A673 (cell line): ENCODE measurements at regions not wholly inside any gene's neighbourhood (a gene's known extent, or its start where the extent isn't known, plus 50 kb on each side); places are given as distances from the start of the nearest gene placed in this dataset.

Experiments
- BruUV-seq: library from RNA; stranded (reverse); fragments of 400-500 nt; replicated peaks from 2 replicates; lab custom pipeline; 2021; lab: Mats Ljungman, UMichigan
- CTCF ChIA-PET: fragments of 300-600 bp; sonication (Branson Sonifier 250); formaldehyde crosslinking; loops from one replicate; lab custom pipeline; 2022; ENCODE audit warnings: antibody characterized with exemption; lab: Charles Lee
- POLR2A ChIA-PET: fragments of 300-600 bp; sonication (Branson Sonifier 250); formaldehyde crosslinking; loops from one replicate; lab custom pipeline; 2022; ENCODE audit warnings: antibody characterized with exemption; ENCODE audit not compliant: low non-redundant PET; lab: Charles Lee
- DNase-seq: peaks from one replicate; pipeline ENCODE4 v3.0.0-alpha.2; 2015; ENCODE audit warnings: low spot score
- H3K27ac ChIP-seq: fragments of 200-600 bp; sonication (generic); 2 replicates; pipeline ENCODE4 v1.5.1; 2016; ENCODE audit warnings: mixed run types, low read depth, mild to moderate bottlenecking, mixed read lengths, antibody characterized with exemption, low read length; ENCODE audit not compliant: poor library complexity, severe bottlenecking
- H3K27me3 ChIP-seq: fragments of 200-600 bp; sonication (generic); replicated peaks from 2 replicates; pipeline ENCODE4 v1.6.1; 2017; ENCODE audit warnings: mixed run types, low read depth, mild to moderate bottlenecking, mixed read lengths, antibody characterized with exemption, low read length; ENCODE audit not compliant: insufficient read depth, poor library complexity
- H3K36me3 ChIP-seq: fragments of 200-600 bp; sonication (generic); 2 replicates; pipeline ENCODE4 v1.6.1; 2016; ENCODE audit warnings: mixed run types, mild to moderate bottlenecking, mixed read lengths, antibody characterized with exemption, low read length; ENCODE audit not compliant: insufficient read depth, poor library complexity, severe bottlenecking
- H3K4me1 ChIP-seq: fragments of 200-600 bp; sonication (generic); 2 replicates; pipeline ENCODE4 v1.6.1; 2017; ENCODE audit warnings: mixed run types, mild to moderate bottlenecking, mixed read lengths, antibody characterized with exemption, low read length; ENCODE audit not compliant: insufficient read depth, poor library complexity, severe bottlenecking
- H3K4me3 ChIP-seq: fragments of 200-600 bp; sonication (generic); 2 replicates; pipeline ENCODE4 v1.5.1; 2016; ENCODE audit warnings: low read depth, mixed run types, mild to moderate bottlenecking, mixed read lengths, low read length; ENCODE audit not compliant: poor library complexity, severe bottlenecking
- H3K9me3 ChIP-seq: fragments of 200-600 bp; sonication (generic); 2 replicates; pipeline ENCODE4 v1.6.1; 2016; ENCODE audit warnings: mixed run types, low read depth, mild to moderate bottlenecking, mixed read lengths, antibody characterized with exemption, low read length; ENCODE audit not compliant: poor library complexity, severe bottlenecking
- CTCF ChIP-seq: fragments of 300-800, 200-600 bp; sonication (generic); conservative IDR thresholded peaks from 2 replicates; pipeline ENCODE4 v1.5.1; 2017; ENCODE audit warnings: low read depth, mild to moderate bottlenecking, antibody characterized with exemption, low read length, moderate library complexity, mixed read lengths
- EZH2 ChIP-seq: fragments of 200-600 bp; sonication (generic); IDR thresholded peaks from 2 replicates; pipeline ENCODE4 v1.6.1; 2017; ENCODE audit warnings: borderline replicate concordance, low read depth, mild to moderate bottlenecking, mixed read lengths, antibody characterized with exemption, low read length; ENCODE audit not compliant: poor library complexity, severe bottlenecking
- intact Hi-C: fragments of 100-400 bp; cut with micrococcal nuclease; formaldehyde crosslinking; loops from one replicate; pipeline ENCODE4 v1.10.0; 2022; ENCODE audit not compliant: unreplicated experiment

DNA sequence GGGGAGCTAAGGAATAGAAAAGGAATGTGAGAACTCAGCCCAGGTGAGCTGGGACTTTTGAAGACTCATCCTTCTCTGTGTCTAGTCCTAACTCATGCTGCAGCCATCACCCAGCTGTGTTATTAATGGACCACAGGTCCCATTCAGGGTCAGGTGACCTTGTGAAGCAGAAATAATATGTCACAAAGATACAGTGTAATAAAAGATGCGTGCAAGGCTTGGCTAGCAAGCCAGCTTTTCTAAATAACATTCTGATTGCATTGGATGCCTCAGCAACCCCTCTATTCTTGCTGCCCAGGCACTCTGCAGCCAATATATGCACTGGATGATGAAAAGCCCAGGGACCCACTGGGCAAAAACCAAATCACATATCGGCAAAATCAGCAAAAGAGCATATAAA, 393.1 kb upstream of the PIK3C3 start:
- ChIA-PET POLR2A (no interaction called here), CTCF (no interaction called here)
- Histone ChIP-seq H3K36me3 (no peaks in the 10 kb centered on the region), H3K27me3 (no peaks in the 10 kb centered on the region), H3K4me3 (no peak overlapping the region), H3K9me3 (no peaks in the 10 kb centered on the region), H3K27ac (no peak overlapping the region), H3K4me1 (no peaks in the 10 kb centered on the region)
- DNase-seq: no peak
- TF ChIP-seq EZH2 (no peak), CTCF (no peak)
- intact Hi-C loops: no loop called here
- no TSS peak for BruUV-seq

- no peak for DNase-seq
- BruUV-seq: no TSS peak
- TF ChIP-seq EZH2: no peak
- Histone ChIP-seq H3K27ac (no peak overlapping the region), H3K36me3 (no peaks in the 10 kb centered on the region), H3K27me3 (no peaks in the 10 kb centered on the region), H3K4me1 (no peaks in the 10 kb centered on the region), H3K4me3 (no peak overlapping the region), H3K9me3 (no peaks in the 10 kb centered on the region)
- POLR2A ChIA-PET: no interaction called here
- CTCF ChIA-PET: no interaction called here
- intact Hi-C loops: no loop called here
Measured at GRCh38 chr18:41558715-41559114, 396.3 kb upstream of the PIK3C3 start.

DNA sequence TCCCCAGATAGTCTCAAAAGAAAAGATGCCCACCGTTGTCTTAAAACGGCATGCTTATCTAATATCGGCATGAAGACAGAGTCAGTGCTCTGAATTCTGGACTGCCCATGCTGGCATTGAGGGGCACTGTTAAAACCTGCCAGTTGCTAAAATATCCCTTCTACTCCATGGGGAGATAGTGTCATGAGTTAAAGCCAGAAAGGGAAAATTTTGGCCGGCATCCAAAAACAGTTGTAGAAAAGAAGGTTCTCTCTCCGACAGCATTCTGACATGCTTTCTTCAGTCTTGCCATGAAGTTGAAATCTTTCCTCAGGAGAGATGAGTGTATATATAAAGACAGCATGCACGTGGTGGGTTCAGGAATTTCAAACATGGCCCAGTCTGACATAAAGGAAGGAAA, 401.3 kb upstream of the PIK3C3 start:
- no peaks in the 10 kb centered on the region for H3K4me1 ChIP-seq
- H3K27me3 ChIP-seq: no peaks in the 10 kb centered on the region
- ChIA-PET CTCF (no interaction called here), POLR2A (no interaction called here)
- BruUV-seq: no TSS peak
- no peaks in the 10 kb centered on the region for H3K36me3 ChIP-seq
- TF ChIP-seq EZH2: no peak
- TF ChIP-seq CTCF: no peak
- no peaks in the 10 kb centered on the region for H3K9me3 ChIP-seq
- no peak overlapping the region for H3K27ac ChIP-seq
- intact Hi-C loops: no loop called here
- no peak overlapping the region for H3K4me3 ChIP-seq
- peak; percentile 2 for DNase-seq

DNA sequence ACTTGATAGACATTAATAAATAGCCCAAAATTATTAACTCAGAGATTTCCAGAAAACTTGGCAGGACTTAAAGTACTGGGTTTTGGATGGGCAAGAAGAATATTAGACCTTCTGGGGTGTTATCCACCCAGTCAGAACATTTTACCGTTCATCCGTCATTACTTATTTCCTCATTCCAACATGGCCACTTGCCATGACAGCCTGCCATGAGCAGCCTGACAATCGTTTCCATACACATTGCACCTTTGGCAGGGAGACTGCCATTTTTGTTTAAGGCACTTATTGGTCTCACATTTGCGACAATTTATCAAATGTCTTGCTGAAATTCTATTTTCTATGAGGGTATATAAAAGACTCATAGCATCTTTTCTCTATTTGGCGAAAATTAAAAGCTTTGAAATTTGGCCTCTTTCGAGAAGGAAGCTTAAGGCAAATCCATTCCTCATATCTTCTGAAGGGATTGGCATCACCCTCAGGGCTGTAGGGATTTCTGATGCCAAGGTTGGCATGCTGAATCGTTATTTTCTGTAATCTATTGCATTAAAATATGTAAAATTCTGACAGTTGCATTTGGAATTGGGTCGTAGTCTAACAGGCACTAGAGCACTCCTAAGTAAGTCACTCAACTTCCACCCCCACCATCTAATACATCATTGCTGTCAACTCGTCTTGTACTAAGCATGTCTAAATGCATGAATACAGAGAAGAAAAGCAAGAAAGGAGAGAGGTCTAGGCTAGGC, 406.3 kb upstream of the PIK3C3 start:
- TF ChIP-seq CTCF (no peak), EZH2 (no peak)
- Histone ChIP-seq H3K36me3 (no peaks in the 10 kb centered on the region), H3K27ac (no peak overlapping the region), H3K4me1 (no peaks in the 10 kb centered on the region), H3K4me3 (no peak overlapping the region), H3K9me3 (no peaks in the 10 kb centered on the region), H3K27me3 (no peaks in the 10 kb centered on the region)
- intact Hi-C loops: no loop called here
- no TSS peak for BruUV-seq
- CTCF ChIA-PET: no interaction called here
- DNase-seq: no peak
- POLR2A ChIA-PET: no interaction called here
